Vagina (tissue), 2 donors: ENCODE measurements at regions not wholly inside any gene's neighbourhood (a gene's known extent, or its start where the extent isn't known, plus 50 kb on each side); places are given as distances from the start of the nearest gene placed in this dataset.

Experiments used
- POLR2A ChIP-seq, 2 donors: fragments of 450-650 bp; IDR thresholded peaks; one replicate each; pipeline ENCODE4 v1.6.1; 2017; ENCODE audit warnings: antibody characterized with exemption in 2 of 2, mild to moderate bottlenecking in 2 of 2, moderate library complexity in 2 of 2
- TF ChIP-seq, protein P1 (sequence below), 3 experiments: fragments of 450-650 bp in 2 of 3; fragments of 200-600 bp in 1 of 3; sonication (generic) in 1 of 3; IDR thresholded peaks; one replicate each; pipeline ENCODE4 v1.5.1; 2017 to 2019; ENCODE audit warnings: antibody characterized with exemption in 3 of 3, mild to moderate bottlenecking in 2 of 3, moderate library complexity in 2 of 3

DNA sequence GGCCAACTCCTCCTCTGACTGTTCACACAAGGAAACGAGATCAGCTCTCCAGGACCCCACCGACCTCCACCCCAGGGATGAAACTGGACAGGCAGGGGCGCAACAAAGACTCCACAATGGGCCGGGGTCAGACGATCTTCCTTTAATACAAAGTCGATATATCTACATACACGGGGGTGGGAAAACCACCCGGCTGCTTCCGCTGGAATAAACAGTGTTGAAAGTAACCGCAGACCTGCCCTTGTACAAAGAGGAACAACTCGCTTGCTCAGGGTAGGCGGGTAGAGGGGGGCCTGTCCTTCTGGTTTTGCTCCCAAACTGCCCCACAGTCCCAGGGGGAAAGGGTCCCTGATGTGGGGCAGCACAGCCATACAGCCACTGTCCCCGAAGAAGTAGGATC lies 135.2 kb downstream of the PTPRS start:
- TF ChIP-seq, protein P1, sequence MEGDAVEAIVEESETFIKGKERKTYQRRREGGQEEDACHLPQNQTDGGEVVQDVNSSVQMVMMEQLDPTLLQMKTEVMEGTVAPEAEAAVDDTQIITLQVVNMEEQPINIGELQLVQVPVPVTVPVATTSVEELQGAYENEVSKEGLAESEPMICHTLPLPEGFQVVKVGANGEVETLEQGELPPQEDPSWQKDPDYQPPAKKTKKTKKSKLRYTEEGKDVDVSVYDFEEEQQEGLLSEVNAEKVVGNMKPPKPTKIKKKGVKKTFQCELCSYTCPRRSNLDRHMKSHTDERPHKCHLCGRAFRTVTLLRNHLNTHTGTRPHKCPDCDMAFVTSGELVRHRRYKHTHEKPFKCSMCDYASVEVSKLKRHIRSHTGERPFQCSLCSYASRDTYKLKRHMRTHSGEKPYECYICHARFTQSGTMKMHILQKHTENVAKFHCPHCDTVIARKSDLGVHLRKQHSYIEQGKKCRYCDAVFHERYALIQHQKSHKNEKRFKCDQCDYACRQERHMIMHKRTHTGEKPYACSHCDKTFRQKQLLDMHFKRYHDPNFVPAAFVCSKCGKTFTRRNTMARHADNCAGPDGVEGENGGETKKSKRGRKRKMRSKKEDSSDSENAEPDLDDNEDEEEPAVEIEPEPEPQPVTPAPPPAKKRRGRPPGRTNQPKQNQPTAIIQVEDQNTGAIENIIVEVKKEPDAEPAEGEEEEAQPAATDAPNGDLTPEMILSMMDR (IDR thresholded peaks at IDR 0.05), result no peak
- TF ChIP-seq POLR2A (IDR thresholded peaks at IDR 0.05), result no peak
